Left lung (tissue), 4 donors: ENCODE measurements at regions not wholly inside any gene's neighbourhood (a gene's known extent, or its start where the extent isn't known, plus 50 kb on each side); places are given as distances from the start of the nearest gene placed in this dataset.

Experiments used
- ATAC-seq: fragments of 200-7000 bp; cut with Tn5 transposase; one replicate; pipeline ENCODE4 v1.9.1; 2020; ENCODE audit warnings: moderate library complexity
- DNase-seq, 4 donors: peaks; one replicate each; pipeline ENCODE4 v3.0.0-alpha.2; 2013 to 2020
- H3K27ac ChIP-seq, 2 donors: fragments of 200-600 bp; sonication (generic) in 1 of 2; one replicate each; pipeline versions ENCODE4 v1.5.0 to v1.8.0; 2020 to 2021
- H3K27me3 ChIP-seq, 2 donors: fragments of 200-600 bp; sonication (generic) in 1 of 2; one replicate each; pipeline versions ENCODE4 v1.5.0 to v1.8.0; 2020 to 2021
- H3K36me3 ChIP-seq, 2 donors: fragments of 200-600 bp; sonication (generic) in 1 of 2; one replicate each; pipeline versions ENCODE4 v1.5.0 to v1.8.0; 2020 to 2021
- H3K4me1 ChIP-seq, 2 donors: fragments of 200-600 bp; one replicate each; pipeline ENCODE4 v1.8.0; 2021
- H3K4me3 ChIP-seq, 2 donors: fragments of 200-600 bp; sonication (generic) in 1 of 2; one replicate each; pipeline versions ENCODE4 v1.5.0 to v1.8.0; 2020 to 2021; ENCODE audit warnings: mild to moderate bottlenecking in 1 of 2
- H3K9me3 ChIP-seq, 2 donors: fragments of 200-600 bp; sonication (generic) in 1 of 2; one replicate each; pipeline versions ENCODE4 v1.5.0 to v1.8.0; 2020 to 2021
- intact Hi-C, 2 donors: fragments of 100-400 bp; cut with DNase I; formaldehyde crosslinking; loops; one replicate each; pipeline versions ENCODE4 v1.11.2 to v1.14.2; 2022
- TF ChIP-seq, protein P1 (sequence below), 2 donors: fragments of 200-600 bp; sonication (generic) in 1 of 2; IDR thresholded peaks; one replicate each; pipeline versions ENCODE4 v1.5.0 to v1.8.0; 2021; ENCODE audit warnings: antibody characterized with exemption in 2 of 2
- donor health status: DM: no; HTN: yes; CAD: no.
- donor health status: DM: no; HTN: no; CAD: no.

- peak in 2 of 4 donors; percentile 59 to 72 for DNase-seq
- H3K9me3 ChIP-seq = no peaks in the 10 kb centered on the region
- H3K4me1 ChIP-seq = no peaks in the 10 kb centered on the region
- intact Hi-C loops = no loop called here
- H3K27ac ChIP-seq = no peak overlapping the region
- no peak overlapping the region for H3K4me3 ChIP-seq
- no peaks in the 10 kb centered on the region for H3K36me3 ChIP-seq
- TF ChIP-seq, protein P1, sequence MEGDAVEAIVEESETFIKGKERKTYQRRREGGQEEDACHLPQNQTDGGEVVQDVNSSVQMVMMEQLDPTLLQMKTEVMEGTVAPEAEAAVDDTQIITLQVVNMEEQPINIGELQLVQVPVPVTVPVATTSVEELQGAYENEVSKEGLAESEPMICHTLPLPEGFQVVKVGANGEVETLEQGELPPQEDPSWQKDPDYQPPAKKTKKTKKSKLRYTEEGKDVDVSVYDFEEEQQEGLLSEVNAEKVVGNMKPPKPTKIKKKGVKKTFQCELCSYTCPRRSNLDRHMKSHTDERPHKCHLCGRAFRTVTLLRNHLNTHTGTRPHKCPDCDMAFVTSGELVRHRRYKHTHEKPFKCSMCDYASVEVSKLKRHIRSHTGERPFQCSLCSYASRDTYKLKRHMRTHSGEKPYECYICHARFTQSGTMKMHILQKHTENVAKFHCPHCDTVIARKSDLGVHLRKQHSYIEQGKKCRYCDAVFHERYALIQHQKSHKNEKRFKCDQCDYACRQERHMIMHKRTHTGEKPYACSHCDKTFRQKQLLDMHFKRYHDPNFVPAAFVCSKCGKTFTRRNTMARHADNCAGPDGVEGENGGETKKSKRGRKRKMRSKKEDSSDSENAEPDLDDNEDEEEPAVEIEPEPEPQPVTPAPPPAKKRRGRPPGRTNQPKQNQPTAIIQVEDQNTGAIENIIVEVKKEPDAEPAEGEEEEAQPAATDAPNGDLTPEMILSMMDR (IDR thresholded peaks at IDR 0.05) = no peak
- no peaks in the 10 kb centered on the region for H3K27me3 ChIP-seq
- no peak for ATAC-seq
Measured at GRCh38 chr5:117201001-117201400, 626.4 kb upstream of the SEMA6A start.

DNA sequence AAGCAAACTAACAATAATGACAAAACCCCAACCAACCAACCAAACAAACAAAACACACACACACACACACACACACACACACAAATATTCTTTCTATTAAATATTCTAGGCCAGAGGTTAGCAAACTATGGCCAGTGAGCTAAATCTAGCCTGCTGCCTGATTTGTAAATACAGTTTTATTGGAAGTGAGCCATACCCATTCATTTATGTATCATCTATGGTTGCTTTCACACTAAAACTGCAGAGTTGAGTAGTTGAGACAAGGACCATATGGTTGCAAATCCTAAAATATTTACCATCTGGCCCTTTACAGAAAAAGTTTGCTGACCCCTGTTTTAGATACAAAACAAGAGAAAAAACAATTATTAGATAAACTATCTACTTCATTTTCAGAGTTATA lies 620.5 kb upstream of the SEMA6A start:
- DNase-seq (peak in 2 of 4 donors; percentile 69 to 72), ATAC-seq (no peak)
- H3K27me3 ChIP-seq = no peaks in the 10 kb centered on the region
- H3K27ac ChIP-seq = no peak overlapping the region
- H3K4me3 ChIP-seq = no peak overlapping the region
- H3K36me3 ChIP-seq = no peaks in the 10 kb centered on the region
- peaks cover 0 to 2% of the 10 kb centered on the region in 2 donors for H3K9me3 ChIP-seq
- intact Hi-C loops = no loop called here
- no peaks in the 10 kb centered on the region for H3K4me1 ChIP-seq
- TF ChIP-seq, protein P1 (IDR thresholded peaks at IDR 0.05) = no peak

- Histone ChIP-seq H3K9me3 (peaks cover 0 to 2% of the 10 kb centered on the region in 2 donors), H3K27me3 (no peaks in the 10 kb centered on the region), H3K4me3 (no peak overlapping the region), H3K27ac (no peak overlapping the region), H3K4me1 (no peaks in the 10 kb centered on the region), H3K36me3 (no peaks in the 10 kb centered on the region)
- ATAC-seq (no peak), DNase-seq (no peak)
- TF ChIP-seq, protein P1 (IDR thresholded peaks at IDR 0.05) = no peak
- intact Hi-C loops = no loop called here
Measured at GRCh38 chr5:117191251-117191650, 616.6 kb upstream of the SEMA6A start.

DNA sequence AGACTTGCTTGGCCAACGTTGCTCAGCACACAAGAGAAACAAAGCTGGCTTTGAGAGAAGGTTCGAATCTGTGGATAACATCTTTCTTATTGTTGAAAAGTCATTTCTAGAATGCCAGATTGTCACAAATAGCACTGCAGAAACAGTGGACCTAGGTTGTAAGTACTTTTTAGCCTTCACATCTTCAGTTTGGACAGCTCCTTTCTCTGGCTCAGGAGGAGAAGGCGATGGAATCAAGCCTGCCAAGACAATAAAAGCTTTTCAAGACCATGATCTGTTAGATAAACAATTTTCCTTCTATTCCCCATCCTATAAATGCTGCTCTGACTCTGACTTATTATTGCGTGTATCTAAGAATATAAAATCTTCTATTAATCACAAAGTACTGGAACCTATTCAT lies 615.2 kb upstream of the SEMA6A start:
- ATAC-seq (no peak), DNase-seq (no peak)
- Histone ChIP-seq H3K36me3 (no peaks in the 10 kb centered on the region), H3K27ac (no peak overlapping the region), H3K9me3 (peaks cover 0 to 2% of the 10 kb centered on the region in 2 donors), H3K27me3 (no peaks in the 10 kb centered on the region), H3K4me1 (no peaks in the 10 kb centered on the region), H3K4me3 (no peak overlapping the region)
- intact Hi-C loops = no loop called here
- TF ChIP-seq, protein P1 (IDR thresholded peaks at IDR 0.05) = no peak

GRCh38 chr5:117188211-117188610 lies 613.6 kb upstream of the SEMA6A start:
- ATAC-seq = no peak
- intact Hi-C loops = no loop called here
- TF ChIP-seq, protein P1 (IDR thresholded peaks at IDR 0.05) = no peak

More at GRCh38 chr5:117188211-117188610, 613.6 kb upstream of the SEMA6A start:
- DNase-seq = no peak
- Histone ChIP-seq H3K4me1 (no peaks in the 10 kb centered on the region), H3K9me3 (no peaks in the 10 kb centered on the region), H3K27ac (no peak overlapping the region), H3K4me3 (no peak overlapping the region), H3K36me3 (no peaks in the 10 kb centered on the region), H3K27me3 (no peaks in the 10 kb centered on the region)
